Upper lobe of left lung (tissue), 6 donors: ENCODE measurements at regions not wholly inside any gene's neighbourhood (a gene's known extent, or its start where the extent isn't known, plus 50 kb on each side); places are given as distances from the start of the nearest gene placed in this dataset.

Experiments
- ATAC-seq, 2 donors: fragments of 200-7000 bp; cut with Tn5 transposase; one replicate each; pipeline ENCODE4 v1.9.1; 2022; ENCODE audit warnings: mild to moderate bottlenecking in 2 of 2, moderate library complexity in 2 of 2; ENCODE audit not compliant: low FRiP score in 2 of 2
- DNase-seq, 2 donors: peaks; one replicate each; pipeline ENCODE4 v3.0.0-alpha.2; 2019 to 2020
- H3K27ac ChIP-seq, 4 donors: fragments of 200-600 bp; sonication (generic); one replicate each; pipeline ENCODE4 v1.5.1; 2016 to 2019
- H3K27me3 ChIP-seq, 4 donors: fragments of 200-600 bp; sonication (generic); one replicate each; pipeline ENCODE4 v1.5.1; 2017 to 2019
- H3K36me3 ChIP-seq, 4 donors: fragments of 200-600 bp; sonication (generic); one replicate each; pipeline ENCODE4 v1.5.1; 2016 to 2019
- H3K4me1 ChIP-seq, 4 donors: fragments of 200-600 bp; sonication (generic); one replicate each; pipeline ENCODE4 v1.5.1; 2018 to 2019
- H3K4me3 ChIP-seq, 4 donors: fragments of 200-600 bp; sonication (generic); one replicate each; pipeline ENCODE4 v1.5.1; 2017 to 2019; ENCODE audit warnings: mild to moderate bottlenecking in 2 of 4, moderate library complexity in 1 of 4
- H3K9me3 ChIP-seq, 4 donors: fragments of 200-600 bp; sonication (generic); one replicate each; pipeline ENCODE4 v1.5.1; 2018 to 2019
- CTCF ChIP-seq, 6 experiments: fragments of 450-650 bp in 4 of 6; fragments of 200-600 bp in 2 of 6; sonication (generic) in 2 of 6; IDR thresholded peaks; one replicate each; pipeline ENCODE4 v1.5.1; 2016 to 2019; ENCODE audit warnings: antibody characterized with exemption in 6 of 6
- EP300 ChIP-seq, 4 donors: sonication (generic); formaldehyde crosslinking; IDR thresholded peaks; one replicate each; pipeline ENCODE4 v1.5.1; 2017; ENCODE audit warnings: antibody characterized with exemption in 4 of 4, control low read depth in 2 of 4
- POLR2A ChIP-seq, 4 donors: fragments of 450-650 bp; IDR thresholded peaks; one replicate each; pipeline ENCODE4 v1.5.1; 2016 to 2017; ENCODE audit warnings: antibody characterized with exemption in 4 of 4, mild to moderate bottlenecking in 2 of 4
- POLR2AphosphoS5 ChIP-seq, 2 donors: sonication (generic); formaldehyde crosslinking; IDR thresholded peaks; one replicate each; pipeline ENCODE4 v1.5.1; 2017; ENCODE audit warnings: antibody characterized with exemption in 2 of 2
- WGBS, 2 donors: methylation state at CpG; one replicate each; pipeline ENCODE4 v1.1.5; 2017 to 2018; 5-methylcytosine and 5-hydroxymethylcytosine counted together
- donor health status: DM: no; HTN: no; CAD: no; lungs with moderate emphysema.
- donor health status: DM: no; HTN: yes; CAD: no; lungs with severe emphysema.

- Histone ChIP-seq H3K4me1 (no peaks in the 10 kb centered on the region), H3K27me3 (no peaks in the 10 kb centered on the region), H3K4me3 (no peak overlapping the region), H3K36me3 (no peaks in the 10 kb centered on the region), H3K9me3 (no peaks in the 10 kb centered on the region), H3K27ac (no peak overlapping the region)
- ATAC-seq (no peak), DNase-seq (no peak)
- 88 to 93% methylated on average over 4 of the region's 4 CpGs for WGBS, 2 donors
- TF ChIP-seq EP300 (IDR thresholded peaks at IDR 0.05) (no peak), POLR2AphosphoS5 (IDR thresholded peaks at IDR 0.05) (no peak), POLR2A (IDR thresholded peaks at IDR 0.05) (no peak), CTCF (IDR thresholded peaks at IDR 0.05) (no peak)
Measured at GRCh38 chr7:46751471-46751870, 830.4 kb upstream of the IGFBP3 start.

- TF ChIP-seq CTCF (IDR thresholded peaks at IDR 0.05) (no peak), POLR2AphosphoS5 (IDR thresholded peaks at IDR 0.05) (no peak), EP300 (IDR thresholded peaks at IDR 0.05) (no peak)
- ATAC-seq (no peak), DNase-seq (no peak)
- Histone ChIP-seq H3K4me3 (no peak overlapping the region), H3K9me3 (no peaks in the 10 kb centered on the region), H3K27ac (no peak overlapping the region), H3K36me3 (no peaks in the 10 kb centered on the region), H3K4me1 (no peaks in the 10 kb centered on the region), H3K27me3 (no peaks in the 10 kb centered on the region)
- WGBS, 2 donors, result 86 to 94% methylated on average over 4 of the region's 4 CpGs
Measured at GRCh38 chr7:46750321-46750865, 829.3 kb upstream of the IGFBP3 start.

- Histone ChIP-seq H3K4me1 (no peaks in the 10 kb centered on the region), H3K36me3 (no peaks in the 10 kb centered on the region), H3K27me3 (no peaks in the 10 kb centered on the region), H3K4me3 (no peak overlapping the region), H3K27ac (no peak overlapping the region), H3K9me3 (no peaks in the 10 kb centered on the region)
- no peak for DNase-seq
- TF ChIP-seq EP300 (IDR thresholded peaks at IDR 0.05), result no peak
- no peak for TF ChIP-seq POLR2AphosphoS5 (IDR thresholded peaks at IDR 0.05)
- TF ChIP-seq POLR2A (IDR thresholded peaks at IDR 0.05), result no peak
- TF ChIP-seq CTCF (IDR thresholded peaks at IDR 0.05), result no peak
- ATAC-seq, result no peak
- 93% methylated on average over 6 of the region's 6 CpGs for WGBS, 2 donors
Measured at GRCh38 chr7:46747869-46748576, 827.0 kb upstream of the IGFBP3 start.

- no peak for TF ChIP-seq CTCF (IDR thresholded peaks at IDR 0.05)
- no peak for TF ChIP-seq POLR2AphosphoS5 (IDR thresholded peaks at IDR 0.05)
- TF ChIP-seq POLR2A (IDR thresholded peaks at IDR 0.05), result no peak
- no peak for TF ChIP-seq EP300 (IDR thresholded peaks at IDR 0.05)
- no peak overlapping the region for H3K4me3 ChIP-seq
- H3K9me3 ChIP-seq, result no peaks in the 10 kb centered on the region
- H3K27ac ChIP-seq, result no peak overlapping the region
- ATAC-seq (no peak), DNase-seq (no peak)
- WGBS, 2 donors, result 72 to 90% methylated on average over 13 of the region's 13 CpGs
- no peaks in the 10 kb centered on the region for H3K4me1 ChIP-seq
- H3K27me3 ChIP-seq, result no peaks in the 10 kb centered on the region
- H3K36me3 ChIP-seq, result no peaks in the 10 kb centered on the region
Measured at GRCh38 chr7:46746695-46747687, 825.9 kb upstream of the IGFBP3 start.
